ENCODE measurements at regions not wholly inside any gene's neighbourhood (a gene's known extent, or its start where the extent isn't known, plus 50 kb on each side); places are given as distances from the start of the nearest gene placed in this dataset.
A peak's percentile ranks its signal among the peaks of the same experiment; 100 is the strongest.
"Not testable (repeated sequence)": the region's sequence is repeated elsewhere in the genome, so short reads cannot be mapped to it uniquely, and the experiment has no call there.

DNA sequence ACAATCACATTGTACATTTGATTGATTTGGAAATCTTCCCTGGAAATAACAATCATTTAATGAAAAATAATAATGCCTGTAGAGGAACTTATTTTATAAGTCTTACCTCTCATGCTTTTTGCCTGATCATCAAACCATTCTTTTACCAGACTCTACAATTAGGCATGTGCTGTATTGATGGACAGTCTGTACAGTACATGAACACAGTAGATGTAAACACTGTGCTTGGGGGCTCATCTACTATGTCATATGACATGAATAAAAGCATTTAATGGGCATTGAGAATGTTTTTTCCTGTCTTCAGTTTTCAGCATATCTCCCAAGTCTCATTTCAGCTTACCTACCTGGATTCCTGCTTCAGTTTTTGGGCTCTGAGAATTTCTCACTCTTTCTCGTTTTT, 1070.9 kb downstream of the STIM2 start:
- DNase-seq: no peak
- intact Hi-C loops (cut with DNase I): no loop called here

DNA sequence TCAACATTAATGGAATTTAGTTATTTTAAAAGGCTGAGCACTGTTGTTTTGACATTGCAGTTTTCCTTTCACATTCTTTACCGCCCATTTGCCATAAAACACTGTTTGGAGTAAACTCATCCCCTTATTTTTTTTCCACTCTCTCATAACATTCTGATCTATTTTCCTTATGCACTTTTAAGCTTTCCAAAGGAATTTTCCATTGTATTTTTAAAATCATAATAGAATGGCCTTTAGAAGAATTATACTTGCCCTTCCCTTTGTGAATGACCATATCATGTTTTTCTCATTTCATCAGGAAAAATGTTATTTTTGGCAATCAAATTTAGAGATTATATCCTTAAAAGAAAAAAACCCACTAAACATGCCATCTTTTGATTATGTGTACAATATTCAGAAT, 1074.2 kb downstream of the STIM2 start:
- intact Hi-C loops (cut with DNase I): no loop called here
- DNase-seq: no peak

DNA sequence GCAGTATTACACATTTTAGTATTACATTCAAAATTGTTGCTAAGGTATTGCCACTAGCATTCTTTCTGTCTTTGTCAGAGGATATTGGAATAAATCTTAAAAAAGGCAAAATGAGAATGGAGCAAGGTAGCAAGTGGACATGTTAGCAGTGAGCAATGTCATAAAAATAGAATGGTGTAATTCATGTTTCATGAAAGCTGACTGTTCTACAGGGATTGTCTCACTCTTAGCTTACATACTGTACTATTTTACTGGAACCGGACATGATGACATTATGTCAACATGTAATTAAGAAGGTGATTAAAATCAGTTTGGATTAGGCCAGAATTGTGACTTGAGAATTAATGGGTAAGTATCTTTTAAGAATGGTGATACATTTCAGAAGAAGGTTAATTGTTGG, 1086.2 kb downstream of the STIM2 start:
- intact Hi-C loops (cut with DNase I): no loop called here
- DNase-seq: no peak

DNA sequence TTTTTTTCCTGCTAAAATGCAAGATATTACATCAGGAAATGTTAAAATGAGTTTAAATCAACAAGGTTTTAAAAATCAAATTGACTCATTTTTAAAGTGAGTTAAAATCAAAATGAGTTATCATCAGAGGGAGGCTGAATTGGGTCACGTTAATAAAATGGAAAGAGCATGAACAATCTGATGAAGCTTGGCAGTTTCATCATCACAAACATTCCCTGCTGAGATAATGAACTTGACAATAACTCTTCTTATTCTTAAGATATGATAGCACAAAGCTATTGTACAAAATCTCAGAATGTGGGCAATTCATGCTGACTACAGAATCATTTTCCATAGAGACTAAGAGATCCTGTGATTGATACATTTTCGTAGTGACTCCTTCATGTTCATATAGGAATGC, 1086.7 kb downstream of the STIM2 start:
- no peak for DNase-seq
- intact Hi-C loops (cut with DNase I): no loop called here

DNA sequence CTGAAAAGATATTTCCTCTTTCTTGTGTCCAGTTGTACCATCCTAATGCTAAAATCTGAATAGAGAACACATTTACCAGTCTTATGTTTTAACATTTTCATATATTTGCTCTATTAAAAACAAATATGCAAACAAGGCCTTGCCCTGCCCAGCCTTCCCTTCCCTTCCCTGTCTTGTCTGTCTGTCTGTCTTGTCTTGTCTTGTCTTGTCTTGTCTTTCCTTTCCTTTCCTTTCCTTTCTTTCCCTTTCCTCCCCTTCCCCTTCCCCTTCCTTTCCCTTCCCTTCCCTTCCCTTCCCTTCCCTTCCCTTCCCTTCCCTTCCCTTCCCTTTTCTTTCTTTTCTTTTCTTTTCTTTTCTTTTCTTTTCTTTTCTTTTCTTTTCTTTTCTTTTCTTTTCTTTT, 1103.5 kb downstream of the STIM2 start:
- no peak for DNase-seq
- intact Hi-C loops (cut with DNase I): no loop called here

DNA sequence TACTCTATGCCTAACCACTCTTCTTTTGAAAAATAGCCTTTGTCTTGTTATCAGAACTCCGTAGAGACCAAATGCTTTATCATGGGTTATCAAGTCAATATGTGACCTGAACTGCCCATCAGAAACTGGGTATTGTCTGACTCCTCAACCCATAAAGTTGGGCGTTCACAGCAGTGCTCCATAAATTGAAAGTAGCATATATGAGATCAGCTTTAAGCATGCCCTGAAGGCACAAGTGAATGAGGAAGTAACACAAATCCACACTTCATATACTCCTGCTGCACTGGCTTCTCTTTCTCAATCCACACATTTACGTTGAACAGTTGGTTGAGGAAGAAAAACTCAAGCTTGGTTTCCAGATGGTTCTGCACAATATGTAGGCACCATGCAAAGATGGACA, 1106.0 kb downstream of the STIM2 start:
- intact Hi-C loops (cut with DNase I): no loop called here
- no peak for DNase-seq

DNA sequence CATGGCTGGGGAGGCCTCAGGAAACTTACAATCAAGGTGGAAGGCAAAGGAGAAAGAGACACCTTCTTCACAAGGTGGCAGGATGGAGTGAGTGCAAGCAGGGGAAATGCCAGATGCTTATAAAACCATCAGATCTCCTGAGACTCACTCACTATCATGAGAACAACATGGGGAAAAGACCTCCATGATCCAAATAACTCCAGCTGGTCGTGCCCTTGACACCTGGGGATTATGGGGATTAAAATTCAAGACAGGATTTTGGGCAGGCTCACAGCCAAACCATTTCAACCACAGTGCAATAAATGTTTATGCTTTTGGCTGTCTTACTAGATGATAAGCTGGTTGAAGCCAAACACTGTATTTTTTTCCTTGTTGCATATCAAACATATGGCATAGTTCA, 1112.4 kb downstream of the STIM2 start:
- no peak for DNase-seq
- intact Hi-C loops (cut with DNase I): no loop called here

DNA sequence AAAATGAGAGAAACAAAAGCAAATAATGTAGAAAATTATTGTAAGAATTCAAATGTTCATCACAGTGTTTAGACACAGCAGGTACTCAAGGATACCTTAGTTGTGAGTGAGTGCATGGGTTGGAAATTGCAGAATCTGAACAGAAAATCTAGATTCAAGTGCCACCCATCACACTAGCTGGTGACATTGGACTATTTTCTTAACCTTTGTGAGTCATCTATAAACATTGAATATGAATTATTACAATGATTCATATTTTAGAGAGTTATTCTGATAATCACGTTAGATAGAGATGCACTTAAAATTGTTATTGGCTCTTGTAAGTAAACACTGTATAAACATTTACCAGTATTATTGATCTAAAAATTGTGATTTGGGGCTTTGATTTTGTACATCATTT, 1113.1 kb downstream of the STIM2 start:
- intact Hi-C loops (cut with DNase I): no loop called here
- no peak for DNase-seq

DNA sequence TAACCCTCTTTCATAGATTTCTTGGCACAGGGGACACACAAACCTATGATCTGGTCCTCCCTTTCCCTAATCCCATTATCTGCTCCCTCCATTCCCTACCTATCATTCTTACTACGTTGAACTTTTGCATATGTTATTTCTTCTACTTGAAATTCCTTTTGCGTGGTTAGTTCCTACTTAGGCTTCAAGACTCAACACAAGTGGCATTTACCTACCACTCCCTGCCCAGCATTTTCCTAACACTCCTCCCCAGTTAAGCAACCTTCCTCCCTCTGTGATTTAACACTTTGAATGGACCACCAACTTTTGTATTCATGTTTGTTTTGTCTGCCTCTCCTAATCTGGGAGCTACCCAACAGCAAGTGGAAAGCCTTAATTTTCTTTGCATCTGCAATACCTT, 1113.7 kb downstream of the STIM2 start:
- DNase-seq: no peak
- intact Hi-C loops (cut with DNase I): no loop called here

DNA sequence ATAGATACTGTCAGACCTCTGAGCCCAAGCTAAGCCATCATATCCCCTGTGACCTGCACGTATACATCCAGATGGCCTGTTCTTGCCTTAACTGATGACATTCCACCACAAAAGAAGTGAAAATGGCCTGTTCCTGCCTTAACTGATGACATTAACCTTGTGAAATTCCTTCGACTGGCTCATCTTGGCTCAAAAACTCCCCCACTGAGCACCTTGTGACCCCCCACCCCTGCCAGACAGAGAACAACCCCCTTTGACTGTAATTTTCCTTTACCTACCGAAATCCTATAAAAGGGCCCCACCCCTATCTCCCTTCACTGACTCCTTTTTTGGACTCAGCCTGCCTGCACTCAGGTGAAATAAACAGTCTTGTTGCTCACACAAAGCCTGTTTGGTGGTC, 1114.2 kb downstream of the STIM2 start:
- not testable (repeated sequence) for DNase-seq

DNA sequence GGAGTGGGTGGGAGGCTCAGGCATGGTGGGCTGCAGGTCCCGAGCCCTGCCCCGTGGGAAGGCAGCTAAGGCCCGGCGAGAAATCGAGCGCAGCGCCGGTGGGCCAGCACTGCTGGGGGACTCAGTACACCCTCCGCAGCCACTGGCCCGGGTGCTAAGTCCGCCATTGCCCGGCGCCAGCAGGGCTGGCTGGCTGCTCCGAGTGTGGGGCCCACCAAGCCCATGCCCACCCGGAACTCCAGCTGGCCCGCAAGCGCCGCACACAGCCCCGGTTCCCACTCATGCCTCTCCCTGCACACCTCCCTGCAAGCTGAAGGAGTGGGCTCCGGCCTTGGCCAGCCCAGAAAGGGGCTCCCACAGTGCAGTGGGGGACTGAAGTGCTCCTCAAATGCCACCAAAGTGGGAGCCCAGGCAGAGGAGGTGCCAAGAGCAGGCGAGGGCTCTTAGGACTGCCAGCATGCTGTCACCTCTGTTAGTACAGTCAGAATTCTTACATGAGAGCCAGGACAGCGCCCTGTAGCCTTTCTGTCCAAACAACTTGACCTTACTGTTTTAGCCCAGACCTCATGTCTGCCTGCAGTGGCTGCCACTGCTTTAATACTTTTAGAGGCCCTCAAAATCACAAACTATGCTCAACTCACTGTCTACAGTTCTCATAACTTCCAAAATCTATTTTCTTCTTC, 1117.9 kb downstream of the STIM2 start:
- intact Hi-C loops (cut with DNase I); DNase-seq: not testable (repeated sequence)

More for the DNA sequence above, 1114.2 kb downstream of the STIM2 start:
- intact Hi-C loops (cut with DNase I): not testable (repeated sequence)

DNA sequence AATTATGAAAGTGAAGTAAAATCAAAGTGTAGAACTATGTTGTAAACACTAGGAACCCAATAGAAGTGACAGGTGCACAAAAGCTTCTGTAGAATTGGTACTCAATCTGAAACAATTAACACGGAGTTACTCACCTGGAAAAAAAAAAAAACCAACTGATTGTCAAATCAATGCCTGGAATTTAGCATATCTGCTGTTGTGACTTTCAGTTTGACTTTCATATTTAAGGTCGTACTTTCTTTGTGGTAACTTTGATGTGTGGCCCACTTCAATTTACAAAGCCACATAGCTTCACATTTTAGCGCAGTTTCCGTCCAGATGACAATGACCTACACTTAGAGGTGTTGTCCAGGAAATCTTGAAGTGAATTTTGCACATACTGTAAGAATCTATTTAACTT, 1124.9 kb downstream of the STIM2 start:
- no peak for DNase-seq
- intact Hi-C loops (cut with DNase I): no loop called here

DNA sequence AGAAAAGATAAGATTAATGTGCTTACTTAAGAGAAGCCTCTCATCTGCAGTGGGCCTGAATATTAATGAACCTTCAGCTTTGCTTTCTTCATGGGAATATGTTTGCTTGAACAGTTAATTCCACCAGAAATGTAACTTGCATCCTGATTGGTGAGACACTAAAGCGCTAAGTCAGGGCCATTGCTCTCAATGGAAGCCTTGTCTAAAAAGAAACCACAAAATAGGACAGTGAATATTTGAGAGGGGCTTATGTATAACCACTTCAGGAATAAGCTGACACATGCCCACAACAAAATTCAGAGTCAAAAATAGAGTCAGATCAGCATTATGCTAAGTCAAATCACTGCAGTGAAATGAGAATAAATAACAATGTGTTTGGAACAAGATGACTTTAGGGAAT, 1125.8 kb downstream of the STIM2 start:
- DNase-seq: no peak
- intact Hi-C loops (cut with DNase I): no loop called here

DNA sequence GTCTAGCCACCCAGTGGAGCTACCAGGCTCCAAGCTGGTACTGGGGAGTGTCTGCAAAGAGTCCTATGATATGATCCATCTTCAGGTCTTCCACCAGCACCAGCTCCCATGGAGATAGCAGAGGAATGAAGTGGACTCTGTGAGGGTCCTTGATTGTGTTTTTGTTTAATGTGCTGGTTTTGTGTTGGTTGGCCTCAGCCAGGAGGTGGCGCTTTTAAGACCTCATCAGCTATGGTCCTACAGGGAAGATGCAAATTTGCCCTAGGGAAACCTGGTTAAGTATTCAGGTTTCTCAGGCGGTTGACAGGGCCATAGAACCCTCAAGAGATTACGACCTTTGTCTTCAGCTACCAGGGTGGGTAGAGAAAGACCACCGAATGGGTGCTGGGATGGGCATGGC, 1141.1 kb downstream of the STIM2 start:
- intact Hi-C loops (cut with DNase I): no loop called here
- no peak for DNase-seq

DNA sequence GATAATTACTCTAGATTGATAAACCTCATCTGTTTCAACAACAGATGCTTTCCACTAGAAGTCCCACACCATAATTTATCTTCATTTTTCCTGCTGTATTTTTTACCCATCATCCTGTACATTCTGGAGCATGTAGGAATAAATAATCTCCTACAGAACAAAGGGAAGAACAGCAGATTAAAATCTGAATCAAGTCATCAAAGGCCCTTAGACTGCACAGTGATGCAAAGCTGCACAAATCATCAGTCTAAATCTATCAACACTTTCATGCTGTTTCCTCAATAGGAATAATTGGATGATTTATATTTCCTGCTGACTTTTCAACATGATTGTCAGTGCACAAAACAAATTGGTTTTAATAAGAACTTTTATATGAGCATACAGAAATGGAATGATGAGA, 1143.9 kb downstream of the STIM2 start:
- intact Hi-C loops (cut with DNase I): no loop called here
- no peak for DNase-seq

DNA sequence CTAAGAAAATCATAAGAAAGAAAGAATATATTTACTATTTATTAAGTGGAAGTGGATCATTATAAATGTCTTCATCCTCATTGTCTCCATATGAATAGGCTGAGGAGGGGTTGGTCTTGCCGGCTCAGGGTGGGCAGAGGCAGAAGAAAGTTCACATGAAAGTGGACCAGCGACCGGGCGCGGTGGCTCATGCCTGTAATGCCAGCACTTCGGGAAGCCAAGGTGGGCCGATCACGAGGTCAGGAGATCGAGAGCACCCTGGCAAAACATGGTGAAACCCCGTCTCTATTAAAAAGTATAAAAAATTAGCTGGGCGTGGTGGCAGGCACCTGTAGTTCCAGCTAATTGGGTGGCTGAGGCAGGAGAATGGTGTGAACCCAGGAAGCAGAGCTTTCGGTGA, 1145.4 kb downstream of the STIM2 start:
- DNase-seq: peak in 1 of 42 donors; percentile 8
- intact Hi-C loops (cut with DNase I): no loop called here

DNA sequence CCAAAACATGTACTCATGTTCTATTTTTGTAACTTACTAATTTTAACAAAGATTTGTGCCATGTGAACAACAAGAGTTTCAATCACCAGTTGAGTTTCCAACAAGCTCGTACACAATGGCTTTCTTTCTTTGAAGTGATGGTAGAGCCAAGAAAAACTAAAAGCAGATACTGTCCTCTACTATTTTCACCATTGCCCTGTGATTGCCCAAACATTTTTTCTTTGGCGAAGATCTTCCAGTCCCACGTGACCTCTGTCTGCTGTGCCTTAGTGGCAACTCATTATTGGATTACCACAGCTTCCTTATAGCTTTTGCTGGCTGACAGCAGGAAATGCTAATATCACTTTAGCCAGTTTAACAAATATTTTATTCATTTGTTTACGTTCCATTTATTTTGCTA, 1147.1 kb downstream of the STIM2 start:
- DNase-seq: peak in 31 of 42 donors; percentile 8 to 79 (median 44)
- intact Hi-C loops (cut with DNase I): no loop called here

DNA sequence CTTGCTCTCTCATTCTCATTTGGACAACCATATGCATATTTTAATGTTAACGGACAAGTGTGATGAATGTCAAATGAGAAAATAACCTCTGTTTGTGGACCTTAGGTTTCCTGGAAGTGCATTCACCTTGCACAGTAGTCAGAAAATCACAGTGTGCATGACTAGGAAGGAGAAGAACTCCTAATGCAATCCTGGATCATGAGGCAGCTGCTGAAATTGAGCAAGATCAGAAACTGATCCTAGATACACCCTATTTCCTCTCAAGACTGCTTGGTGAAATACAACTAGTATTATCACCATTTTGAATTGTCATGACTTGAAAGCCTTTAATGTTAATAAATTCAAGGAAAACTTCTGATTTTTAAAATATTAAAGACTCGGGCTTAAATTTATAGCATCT, 1148.9 kb downstream of the STIM2 start:
- intact Hi-C loops (cut with DNase I): no loop called here

DNA sequence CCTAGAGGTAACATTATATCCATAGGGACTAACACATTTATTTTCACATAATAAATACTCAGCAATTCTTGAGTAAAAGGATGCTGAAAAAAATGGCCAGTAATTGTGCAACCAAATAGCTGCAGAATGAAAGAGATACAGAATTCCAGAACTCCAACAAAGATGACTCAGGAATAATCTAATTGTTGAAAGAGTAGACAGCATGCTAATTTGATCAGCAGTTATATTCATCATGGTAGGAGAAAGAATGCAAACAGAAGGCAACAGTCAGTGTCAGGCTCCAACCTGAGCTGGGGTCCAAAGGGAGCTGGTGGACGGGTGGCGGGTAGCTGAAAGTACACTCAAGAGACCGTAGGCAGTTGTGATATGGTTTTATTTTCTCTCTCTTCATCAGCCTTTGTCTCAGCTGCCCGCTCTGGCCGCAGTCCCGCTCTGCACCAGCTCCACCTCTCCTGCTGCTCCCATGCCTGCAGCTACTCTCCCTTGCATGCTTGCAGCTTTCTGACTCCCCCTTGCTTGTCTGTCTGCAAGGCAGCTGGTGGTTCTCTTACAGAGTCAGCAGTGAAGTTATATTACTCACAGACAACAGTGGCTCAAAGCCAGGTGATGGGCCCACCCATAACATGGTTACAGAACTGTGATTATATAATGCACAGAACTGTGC, 1150.1 kb downstream of the STIM2 start:
- DNase-seq: peak in 1 of 42 donors; percentile 17
- intact Hi-C loops (cut with DNase I): no loop called here

More for the DNA sequence above, 1148.9 kb downstream of the STIM2 start:
- DNase-seq: no peak

DNA sequence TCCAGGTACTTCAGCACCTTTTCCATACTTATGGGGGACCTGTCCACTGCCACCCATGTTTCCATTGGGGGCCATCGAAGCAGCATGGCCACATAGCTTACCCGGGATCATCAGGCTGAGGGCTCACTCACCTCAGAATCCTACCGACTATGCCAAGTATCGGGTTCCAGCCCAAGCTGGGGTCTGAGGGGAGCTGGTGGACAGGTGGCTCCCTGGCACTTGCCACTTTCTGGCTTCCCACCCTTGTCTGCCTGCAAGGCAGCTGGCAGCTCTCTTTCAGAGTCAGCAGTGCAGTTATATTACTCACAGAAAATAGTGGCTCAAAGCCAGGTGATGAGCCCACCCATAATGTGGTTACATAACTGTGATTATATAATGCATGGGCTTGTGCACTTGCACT, 1153.8 kb downstream of the STIM2 start:
- DNase-seq: no peak
- intact Hi-C loops (cut with DNase I): no loop called here

DNA sequence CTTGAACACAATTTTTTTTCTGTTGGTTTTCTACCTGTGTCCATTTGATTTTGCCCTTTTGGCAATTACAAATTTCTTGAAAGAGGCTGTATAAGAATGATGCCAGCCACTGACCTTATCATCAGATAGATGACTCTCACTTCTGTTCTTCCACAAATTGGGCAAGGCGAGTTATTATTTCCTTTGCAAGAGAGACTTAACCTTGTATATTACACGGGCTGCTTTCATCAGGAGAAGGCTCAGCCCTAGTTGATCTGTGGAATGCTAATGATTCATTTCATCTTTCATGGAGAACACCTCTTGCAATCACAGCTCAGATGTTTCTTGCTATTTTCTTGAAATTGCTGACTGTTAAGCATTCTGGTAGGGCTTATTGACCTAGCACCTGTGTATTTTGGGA, 1155.4 kb downstream of the STIM2 start:
- DNase-seq: no peak
- intact Hi-C loops (cut with DNase I): no loop called here

All from head of caudate nucleus (tissue), 42 donors.